Skin epidermis (tissue), 12 donors: ENCODE measurements at regions not wholly inside any gene's neighbourhood (a gene's known extent, or its start where the extent isn't known, plus 50 kb on each side); places are given as distances from the start of the nearest gene placed in this dataset.

ENCODE experiments used
- H3K27ac ChIP-seq, 21 experiments: fragments of 200-600 bp; sonication (generic) in 11 of 21; one replicate each; pipeline ENCODE4 v1.5.0; 2020; ENCODE audit warnings: mild to moderate bottlenecking in 3 of 21, inconsistent platforms in 2 of 21, moderate library complexity in 2 of 21
- H3K4me3 ChIP-seq, 7 experiments: fragments of 200-600 bp; sonication (generic) in 2 of 7; one replicate each; pipeline ENCODE4 v1.5.0; 2020; ENCODE audit warnings: inconsistent platforms in 2 of 7, mild to moderate bottlenecking in 2 of 7, moderate library complexity in 1 of 7

- Histone ChIP-seq H3K27ac (no peak overlapping the region), H3K4me3 (no peak overlapping the region)
Measured at GRCh38 chr13:95444006-95444730, 108.4 kb upstream of the CLDN10 start.

- H3K4me3 ChIP-seq, result no peak overlapping the region
- H3K27ac ChIP-seq, result no peak overlapping the region
Measured at GRCh38 chr13:95445131-95445530, 107.4 kb upstream of the CLDN10 start.

GRCh38 chr13:95447814-95448213 lies 104.7 kb upstream of the CLDN10 start:
- no peak overlapping the region for H3K27ac ChIP-seq
- H3K4me3 ChIP-seq, result no peak overlapping the region

GRCh38 chr13:95451656-95452055 lies 100.9 kb upstream of the CLDN10 start:
- Histone ChIP-seq H3K27ac (no peak overlapping the region), H3K4me3 (no peak overlapping the region)

- H3K27ac ChIP-seq, result no peak overlapping the region
- H3K4me3 ChIP-seq, result no peak overlapping the region
Measured at GRCh38 chr13:95452375-95452774, 100.1 kb upstream of the CLDN10 start.

- Histone ChIP-seq H3K27ac (no peak overlapping the region), H3K4me3 (no peak overlapping the region)
Measured at GRCh38 chr13:95455782-95456181, 96.7 kb upstream of the CLDN10 start.

- Histone ChIP-seq H3K4me3 (no peak overlapping the region), H3K27ac (no peak overlapping the region)
Measured at GRCh38 chr13:95456815-95457214, 95.7 kb upstream of the CLDN10 start.

GRCh38 chr13:95457294-95457693 lies 95.2 kb upstream of the CLDN10 start:
- H3K27ac ChIP-seq, result no peak overlapping the region
- H3K4me3 ChIP-seq, result no peak overlapping the region

GRCh38 chr13:95462801-95463200 lies 89.7 kb upstream of the CLDN10 start:
- H3K27ac ChIP-seq, result no peak overlapping the region
- no peak overlapping the region for H3K4me3 ChIP-seq

GRCh38 chr13:95463531-95463930 lies 89.0 kb upstream of the CLDN10 start:
- no peak overlapping the region for H3K27ac ChIP-seq

GRCh38 chr13:95470574-95471366 lies 81.8 kb upstream of the CLDN10 start:
- H3K4me3 ChIP-seq, result no peak overlapping the region
- H3K27ac ChIP-seq, result no peak overlapping the region

More at GRCh38 chr13:95463531-95463930, 89.0 kb upstream of the CLDN10 start:
- no peak overlapping the region for H3K4me3 ChIP-seq

GRCh38 chr13:95471960-95472359 lies 80.6 kb upstream of the CLDN10 start:
- H3K27ac ChIP-seq, result no peak overlapping the region

GRCh38 chr13:95474992-95475391 lies 77.5 kb upstream of the CLDN10 start:
- Histone ChIP-seq H3K4me3 (no peak overlapping the region), H3K27ac (no peak overlapping the region)

More at GRCh38 chr13:95471960-95472359, 80.6 kb upstream of the CLDN10 start:
- no peak overlapping the region for H3K4me3 ChIP-seq

- Histone ChIP-seq H3K27ac (no peak overlapping the region), H3K4me3 (no peak overlapping the region)
Measured at GRCh38 chr13:95477187-95477586, 75.3 kb upstream of the CLDN10 start.

GRCh38 chr13:95479731-95480130 lies 72.8 kb upstream of the CLDN10 start:
- Histone ChIP-seq H3K27ac (no peak overlapping the region), H3K4me3 (no peak overlapping the region)

GRCh38 chr13:95480131-95480545 lies 72.4 kb upstream of the CLDN10 start:
- no peak overlapping the region for H3K4me3 ChIP-seq
- no peak overlapping the region for H3K27ac ChIP-seq

GRCh38 chr13:95480791-95481780 lies 71.4 kb upstream of the CLDN10 start:
- Histone ChIP-seq H3K4me3 (no peak overlapping the region), H3K27ac (no peak overlapping the region)

GRCh38 chr13:95484052-95484451 lies 68.5 kb upstream of the CLDN10 start:
- Histone ChIP-seq H3K4me3 (no peak overlapping the region), H3K27ac (no peak overlapping the region)

GRCh38 chr13:95485045-95485517 lies 67.4 kb upstream of the CLDN10 start:
- Histone ChIP-seq H3K4me3 (no peak overlapping the region), H3K27ac (no peak overlapping the region)
